Gastroesophageal sphincter (tissue), 3 donors: ENCODE measurements at regions not wholly inside any gene's neighbourhood (a gene's known extent, or its start where the extent isn't known, plus 50 kb on each side); places are given as distances from the start of the nearest gene placed in this dataset.

ENCODE experiments used
- EP300 ChIP-seq: sonication (generic); formaldehyde crosslinking; IDR thresholded peaks from one replicate; pipeline ENCODE4 v1.6.1; 2017; ENCODE audit warnings: antibody characterized with exemption, mild to moderate bottlenecking
- POLR2A ChIP-seq, 2 donors: fragments of 450-650 bp; IDR thresholded peaks; one replicate each; pipeline ENCODE4 v1.6.1; 2017; ENCODE audit warnings: antibody characterized with exemption in 2 of 2, mild to moderate bottlenecking in 2 of 2, moderate library complexity in 1 of 2
- TF ChIP-seq, protein P1 (sequence below), 4 experiments: fragments of 200-600 bp in 2 of 4; fragments of 450-650 bp in 2 of 4; sonication (generic) in 1 of 4; IDR thresholded peaks; one replicate each; pipeline ENCODE4 v1.5.1; 2017 to 2019; ENCODE audit warnings: antibody characterized with exemption in 4 of 4, mild to moderate bottlenecking in 2 of 4, moderate library complexity in 2 of 4

DNA sequence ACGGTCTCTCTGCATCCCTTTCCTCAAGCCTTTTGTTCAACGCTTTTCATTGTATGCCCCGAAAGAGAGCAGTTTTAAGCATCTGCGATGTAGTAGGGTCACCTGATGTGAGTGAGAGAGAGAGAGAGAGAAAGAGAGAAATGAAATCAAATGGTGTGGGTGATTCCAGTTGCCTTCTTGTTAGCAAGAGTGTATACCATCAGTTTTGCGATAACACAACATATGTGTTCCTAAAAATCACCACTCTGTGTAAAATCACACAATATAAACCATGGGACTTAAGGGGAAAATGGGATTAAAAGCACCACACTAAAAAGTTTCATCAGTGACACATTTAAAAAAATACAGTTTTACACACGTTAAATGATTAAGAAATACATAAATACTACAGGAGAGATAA lies 1102.7 kb upstream of the EEF2KMT start:
- TF ChIP-seq, protein P1, sequence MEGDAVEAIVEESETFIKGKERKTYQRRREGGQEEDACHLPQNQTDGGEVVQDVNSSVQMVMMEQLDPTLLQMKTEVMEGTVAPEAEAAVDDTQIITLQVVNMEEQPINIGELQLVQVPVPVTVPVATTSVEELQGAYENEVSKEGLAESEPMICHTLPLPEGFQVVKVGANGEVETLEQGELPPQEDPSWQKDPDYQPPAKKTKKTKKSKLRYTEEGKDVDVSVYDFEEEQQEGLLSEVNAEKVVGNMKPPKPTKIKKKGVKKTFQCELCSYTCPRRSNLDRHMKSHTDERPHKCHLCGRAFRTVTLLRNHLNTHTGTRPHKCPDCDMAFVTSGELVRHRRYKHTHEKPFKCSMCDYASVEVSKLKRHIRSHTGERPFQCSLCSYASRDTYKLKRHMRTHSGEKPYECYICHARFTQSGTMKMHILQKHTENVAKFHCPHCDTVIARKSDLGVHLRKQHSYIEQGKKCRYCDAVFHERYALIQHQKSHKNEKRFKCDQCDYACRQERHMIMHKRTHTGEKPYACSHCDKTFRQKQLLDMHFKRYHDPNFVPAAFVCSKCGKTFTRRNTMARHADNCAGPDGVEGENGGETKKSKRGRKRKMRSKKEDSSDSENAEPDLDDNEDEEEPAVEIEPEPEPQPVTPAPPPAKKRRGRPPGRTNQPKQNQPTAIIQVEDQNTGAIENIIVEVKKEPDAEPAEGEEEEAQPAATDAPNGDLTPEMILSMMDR (IDR thresholded peaks at IDR 0.05) = no peak
- TF ChIP-seq POLR2A (IDR thresholded peaks at IDR 0.05) (no peak), EP300 (no peak)
